NB4 (cell line): ENCODE measurements at regions not wholly inside any gene's neighbourhood (a gene's known extent, or its start where the extent isn't known, plus 50 kb on each side); places are given as distances from the start of the nearest gene placed in this dataset.
A peak's percentile ranks its signal among the peaks of the same experiment; 100 is the strongest.
"Not testable (repeated sequence)": the region's sequence is repeated elsewhere in the genome, so short reads cannot be mapped to it uniquely, and the experiment has no call there.

Experiments
- DNase-seq: peaks from one replicate; pipeline ENCODE4 v3.0.0; 2010; ENCODE audit warnings: low read depth
- H3K4me3 ChIP-seq: one replicate; pipeline ENCODE4 v1.5.1; 2011; ENCODE audit warnings: mild to moderate bottlenecking, low read depth, low read length, moderate library complexity
- CTCF ChIP-seq: IDR thresholded peaks from one replicate; pipeline ENCODE4 v1.5.1; 2012; ENCODE audit warnings: low read depth, low read length
- MAX ChIP-seq: IDR thresholded peaks from 2 replicates; pipeline ENCODE4 v1.6.1; 2011; ENCODE audit warnings: low read depth, low read length
- MYC ChIP-seq: IDR thresholded peaks from 2 replicates; pipeline ENCODE4 v1.6.1; 2011; ENCODE audit warnings: low read depth, low read length
- POLR2A ChIP-seq: IDR thresholded peaks from 2 replicates; pipeline ENCODE4 v1.6.1; 2011; ENCODE audit warnings: mild to moderate bottlenecking; ENCODE audit not compliant: insufficient read length; ENCODE audit errors: extremely low read depth

DNA sequence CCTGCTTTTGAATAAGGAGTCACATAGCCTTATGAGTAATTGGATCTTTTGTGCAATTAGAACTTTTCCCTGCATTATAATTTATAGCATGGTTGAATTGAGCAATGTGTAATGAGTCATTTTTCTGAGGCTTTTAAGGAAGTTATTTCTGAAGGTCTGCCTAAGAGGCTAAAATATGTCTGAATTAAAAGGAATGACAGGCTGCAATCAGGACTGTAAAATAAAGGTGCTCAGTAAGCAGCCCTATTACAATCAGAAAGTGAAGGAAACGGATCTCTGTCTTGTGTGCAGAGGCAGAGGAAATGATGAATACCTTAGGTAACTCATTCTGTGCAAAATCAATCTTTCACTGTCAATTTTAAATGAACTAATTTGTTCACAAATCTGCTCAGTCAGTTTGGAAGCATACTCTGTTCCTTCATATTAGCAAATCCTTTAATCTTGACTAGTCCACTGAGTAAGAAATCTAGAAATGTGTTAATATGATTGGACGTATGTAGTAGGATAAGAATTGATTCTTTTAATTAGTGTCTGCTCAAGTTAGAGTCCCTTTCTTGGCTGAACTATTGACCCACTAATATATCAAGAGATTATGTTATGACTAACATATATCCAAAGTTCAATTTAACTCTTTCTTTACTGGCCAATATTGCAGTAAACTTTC lies 290.1 kb downstream of the ZIC1 start:
- no peak overlapping the region for H3K4me3 ChIP-seq
- DNase-seq = peak; percentile 40
- TF ChIP-seq CTCF = no peak
- no peak for TF ChIP-seq MAX
- TF ChIP-seq MYC = no peak
- TF ChIP-seq POLR2A = no peak

- H3K4me3 ChIP-seq = no peak overlapping the region
- no peak for DNase-seq
- TF ChIP-seq CTCF (no peak), MYC (no peak), POLR2A (no peak), MAX (no peak)
Observed at GRCh38 chr3:147701195-147701594, 292.0 kb downstream of the ZIC1 start.

- no peak overlapping the region for H3K4me3 ChIP-seq
Observed at GRCh38 chr3:147702509-147702908, 293.3 kb downstream of the ZIC1 start.

GRCh38 chr3:147705651-147706051 lies 296.5 kb downstream of the ZIC1 start:
- TF ChIP-seq MYC = no peak
- no peak for TF ChIP-seq CTCF
- no peak for TF ChIP-seq POLR2A
- TF ChIP-seq MAX = no peak
- H3K4me3 ChIP-seq = no peak overlapping the region
- no peak for DNase-seq

More at GRCh38 chr3:147702509-147702908, 293.3 kb downstream of the ZIC1 start:
- TF ChIP-seq MAX (no peak), CTCF (no peak), MYC (no peak), POLR2A (no peak)
- DNase-seq = no peak

DNA sequence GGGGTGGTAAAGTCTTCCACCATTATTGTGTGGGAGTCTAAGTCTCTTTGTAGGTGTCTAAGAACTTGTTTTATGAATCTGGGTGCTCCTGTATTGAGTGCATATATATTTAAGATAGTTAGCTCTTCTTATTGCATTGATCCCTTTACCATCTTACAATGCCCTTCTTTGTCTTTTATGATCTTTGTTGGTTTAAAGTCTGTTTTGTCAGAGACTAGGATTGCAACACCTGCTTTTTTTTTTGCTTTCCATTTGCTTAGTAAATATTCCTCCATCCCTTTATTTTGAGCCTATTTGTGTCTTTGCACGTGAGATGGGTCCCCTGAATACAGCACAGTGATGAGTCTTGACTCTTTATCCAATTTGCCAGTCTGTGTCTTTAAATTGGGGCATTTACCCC lies 301.6 kb downstream of the ZIC1 start:
- not testable (repeated sequence) for H3K4me3 ChIP-seq, DNase-seq

DNA sequence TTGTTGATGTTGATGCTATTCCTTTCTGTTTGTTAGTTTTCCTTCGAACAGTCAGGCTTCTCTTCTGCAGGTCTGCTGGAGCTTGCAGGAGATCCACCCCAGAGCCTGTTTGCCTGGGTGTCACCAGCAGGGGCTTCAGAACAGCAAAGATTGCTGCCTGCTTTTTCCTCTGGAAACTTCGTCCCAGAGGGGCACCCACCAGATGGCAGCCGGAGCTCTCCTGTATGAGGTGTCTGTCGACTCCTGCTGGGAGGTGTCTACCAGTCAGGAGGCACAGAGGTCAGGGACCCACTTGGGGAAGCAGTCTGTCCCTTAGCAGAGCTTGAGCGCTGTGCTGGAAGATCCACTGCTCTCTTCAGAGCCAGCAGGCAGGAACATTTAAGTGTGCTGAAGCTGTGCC lies 303.2 kb downstream of the ZIC1 start:
- TF ChIP-seq MYC (no peak), CTCF (no peak), POLR2A (no peak), MAX (no peak)
- no peak overlapping the region for H3K4me3 ChIP-seq
- no peak for DNase-seq

GRCh38 chr3:147712758-147713157 lies 303.6 kb downstream of the ZIC1 start:
- not testable (repeated sequence) for DNase-seq, H3K4me3 ChIP-seq
